ENCODE measurements at regions not wholly inside any gene's neighbourhood (a gene's known extent, or its start where the extent isn't known, plus 50 kb on each side); places are given as distances from the start of the nearest gene placed in this dataset.
A peak's percentile ranks its signal among the peaks of the same experiment; 100 is the strongest.

DNA sequence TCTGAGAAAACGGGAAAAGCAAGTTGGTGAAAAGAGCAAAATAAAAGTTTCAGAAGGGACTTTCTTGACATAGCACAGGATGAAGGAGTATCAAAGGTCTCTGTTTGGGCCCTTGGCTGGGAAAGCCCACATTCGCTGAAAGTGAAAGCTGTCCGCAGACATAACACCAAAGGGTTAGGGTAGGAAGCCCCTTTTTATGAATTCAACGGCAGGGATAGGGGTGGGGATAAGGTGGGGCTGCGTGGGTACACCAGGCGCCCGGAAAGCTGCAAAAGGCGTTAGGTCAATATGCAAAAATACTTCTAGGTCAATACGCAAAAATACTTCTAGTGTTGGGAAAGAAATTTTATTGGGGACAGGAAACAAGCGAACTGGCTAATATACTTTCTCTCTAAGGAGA is 135.1 kb downstream of the OR2B2 start:
- TF ChIP-seq, protein P1, sequence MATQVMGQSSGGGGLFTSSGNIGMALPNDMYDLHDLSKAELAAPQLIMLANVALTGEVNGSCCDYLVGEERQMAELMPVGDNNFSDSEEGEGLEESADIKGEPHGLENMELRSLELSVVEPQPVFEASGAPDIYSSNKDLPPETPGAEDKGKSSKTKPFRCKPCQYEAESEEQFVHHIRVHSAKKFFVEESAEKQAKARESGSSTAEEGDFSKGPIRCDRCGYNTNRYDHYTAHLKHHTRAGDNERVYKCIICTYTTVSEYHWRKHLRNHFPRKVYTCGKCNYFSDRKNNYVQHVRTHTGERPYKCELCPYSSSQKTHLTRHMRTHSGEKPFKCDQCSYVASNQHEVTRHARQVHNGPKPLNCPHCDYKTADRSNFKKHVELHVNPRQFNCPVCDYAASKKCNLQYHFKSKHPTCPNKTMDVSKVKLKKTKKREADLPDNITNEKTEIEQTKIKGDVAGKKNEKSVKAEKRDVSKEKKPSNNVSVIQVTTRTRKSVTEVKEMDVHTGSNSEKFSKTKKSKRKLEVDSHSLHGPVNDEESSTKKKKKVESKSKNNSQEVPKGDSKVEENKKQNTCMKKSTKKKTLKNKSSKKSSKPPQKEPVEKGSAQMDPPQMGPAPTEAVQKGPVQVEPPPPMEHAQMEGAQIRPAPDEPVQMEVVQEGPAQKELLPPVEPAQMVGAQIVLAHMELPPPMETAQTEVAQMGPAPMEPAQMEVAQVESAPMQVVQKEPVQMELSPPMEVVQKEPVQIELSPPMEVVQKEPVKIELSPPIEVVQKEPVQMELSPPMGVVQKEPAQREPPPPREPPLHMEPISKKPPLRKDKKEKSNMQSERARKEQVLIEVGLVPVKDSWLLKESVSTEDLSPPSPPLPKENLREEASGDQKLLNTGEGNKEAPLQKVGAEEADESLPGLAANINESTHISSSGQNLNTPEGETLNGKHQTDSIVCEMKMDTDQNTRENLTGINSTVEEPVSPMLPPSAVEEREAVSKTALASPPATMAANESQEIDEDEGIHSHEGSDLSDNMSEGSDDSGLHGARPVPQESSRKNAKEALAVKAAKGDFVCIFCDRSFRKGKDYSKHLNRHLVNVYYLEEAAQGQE (IDR thresholded peaks at IDR 0.05; ENCODE audit: insufficient read depth in 1 of 2, low read depth in 2 of 2, low read length in 2 of 2) = no peak
- no peak for TF ChIP-seq TAF1 (IDR thresholded peaks at IDR 0.05; ENCODE audit: borderline replicate concordance, insufficient read depth, low read length)
- no peak for TF ChIP-seq SIN3A (IDR thresholded peaks at IDR 0.05; ENCODE audit: borderline replicate concordance, insufficient read depth, low read length)
- no peak for TF ChIP-seq FOXP2 (optimal IDR thresholded peaks at IDR 0.05; ENCODE audit: borderline replicate concordance, extremely low read depth, extremely low read length, insufficient read depth)
- no peak for TF ChIP-seq POLR2AphosphoS5 (IDR thresholded peaks at IDR 0.05; ENCODE audit: low read depth, low read length)

DNA sequence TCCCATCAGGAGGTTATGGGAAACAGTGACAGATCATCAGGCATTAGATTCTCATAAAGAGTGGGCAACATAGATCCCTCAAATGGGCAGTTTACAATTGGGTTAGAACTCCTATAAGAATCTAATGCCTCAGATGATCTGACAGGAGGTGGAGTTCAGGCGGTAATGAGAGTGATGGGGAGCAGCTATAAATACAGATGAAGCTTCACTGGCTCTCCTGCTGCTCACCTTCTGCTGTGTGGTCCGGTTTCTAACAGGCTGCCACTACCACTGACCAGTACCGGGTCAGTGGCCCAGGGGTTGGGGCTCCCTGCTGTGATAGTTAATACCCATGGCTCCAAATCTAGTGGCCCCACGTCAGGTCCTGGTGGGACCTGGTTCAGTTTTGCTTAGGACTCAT is 135.7 kb downstream of the OR2B2 start:
- TF ChIP-seq TAF1 (IDR thresholded peaks at IDR 0.05; ENCODE audit: borderline replicate concordance, insufficient read depth, low read length) (no peak), SIN3A (IDR thresholded peaks at IDR 0.05; ENCODE audit: borderline replicate concordance, insufficient read depth, low read length) (no peak), POLR2AphosphoS5 (IDR thresholded peaks at IDR 0.05; ENCODE audit: low read depth, low read length) (no peak)

DNA sequence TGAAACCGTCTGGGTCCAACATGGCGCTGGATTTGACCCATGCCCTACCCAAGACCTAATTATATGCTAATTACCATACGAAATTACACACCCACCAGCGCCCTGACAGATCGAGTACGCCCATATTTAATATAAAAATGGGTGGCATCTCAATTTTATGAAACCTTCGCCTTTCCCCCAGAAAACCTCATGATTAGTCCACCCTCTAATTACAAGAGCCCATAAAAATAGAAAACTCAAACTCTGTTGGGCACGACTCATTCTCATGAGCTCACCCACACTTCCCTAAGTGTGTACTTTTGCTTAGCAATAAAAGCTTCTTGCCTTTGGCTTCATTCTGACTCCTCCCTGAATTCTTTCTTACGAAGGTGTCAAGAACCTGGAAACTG is 136.4 kb downstream of the OR2B2 start:
- TF ChIP-seq TAF1 (IDR thresholded peaks at IDR 0.05; ENCODE audit: borderline replicate concordance, insufficient read depth, low read length) (no peak), FOXP2 (optimal IDR thresholded peaks at IDR 0.05; ENCODE audit: borderline replicate concordance, extremely low read depth, extremely low read length, insufficient read depth) (no peak), POLR2AphosphoS5 (IDR thresholded peaks at IDR 0.05; ENCODE audit: low read depth, low read length) (no peak), SIN3A (IDR thresholded peaks at IDR 0.05; ENCODE audit: borderline replicate concordance, insufficient read depth, low read length) (no peak)
- TF ChIP-seq, protein P1 (IDR thresholded peaks at IDR 0.05; ENCODE audit: insufficient read depth in 1 of 2, low read depth in 2 of 2, low read length in 2 of 2) = no peak

DNA sequence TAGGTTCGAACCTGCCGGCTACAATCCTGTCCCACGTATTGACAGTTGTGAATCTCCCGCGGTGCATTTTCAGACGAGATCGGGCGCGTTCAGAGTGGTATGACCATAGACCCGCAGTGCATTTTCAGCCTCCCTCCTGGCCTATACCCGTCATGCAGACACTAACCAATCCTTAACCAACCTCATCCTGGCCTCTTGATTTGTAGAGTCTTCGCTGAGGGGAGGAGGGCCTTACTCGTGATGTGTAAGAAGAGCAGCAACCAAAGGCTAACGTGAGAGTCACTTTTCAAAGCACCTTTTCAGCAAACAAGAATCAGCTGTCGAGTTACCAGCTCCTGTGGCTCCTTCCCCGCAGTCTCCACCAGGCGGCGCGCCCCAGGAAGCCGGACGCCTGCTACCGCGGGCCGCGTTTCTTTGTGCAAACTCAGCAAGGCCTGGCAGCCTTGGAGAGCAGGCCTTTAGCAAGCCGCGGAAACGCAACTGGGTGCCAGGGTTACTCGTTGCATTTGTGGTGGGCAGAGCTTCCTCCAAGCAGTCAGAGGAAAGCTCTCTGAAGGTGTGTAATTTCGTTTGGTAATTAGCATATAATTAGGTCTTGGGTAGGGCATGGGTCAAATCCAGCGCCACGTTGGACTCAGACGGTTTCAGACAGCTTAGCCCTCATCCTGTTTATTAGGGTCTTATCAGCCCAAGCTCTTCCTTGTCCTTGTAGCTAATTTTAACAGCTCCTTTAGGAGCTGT is 139.8 kb downstream of the OR2B2 start:
- peak; percentile 32 for TF ChIP-seq FOXP2 (optimal IDR thresholded peaks at IDR 0.05; ENCODE audit: borderline replicate concordance, extremely low read depth, extremely low read length, insufficient read depth)
- TF ChIP-seq, protein P1 (IDR thresholded peaks at IDR 0.05; ENCODE audit: insufficient read depth in 1 of 2, low read depth in 2 of 2, low read length in 2 of 2) = no peak

DNA sequence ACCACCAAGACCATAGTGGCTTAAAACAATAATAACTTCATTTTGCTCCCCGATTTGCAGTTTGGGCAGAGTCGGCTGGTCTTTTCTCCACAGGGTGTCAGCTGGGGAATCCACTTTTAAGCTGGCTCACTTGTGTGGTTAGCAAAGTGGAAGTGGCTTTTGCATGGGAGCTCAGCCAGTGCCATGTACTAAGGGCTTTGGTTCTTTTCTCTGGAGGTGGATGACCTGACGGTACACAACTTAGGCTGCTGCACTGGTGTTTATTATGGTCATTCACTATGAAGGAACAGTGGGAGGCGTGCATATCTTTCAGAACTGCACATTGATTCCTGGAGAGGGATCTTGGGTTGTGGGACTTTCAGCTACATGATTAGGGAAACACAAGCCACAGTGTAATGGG is 141.0 kb downstream of the OR2B2 start:
- TF ChIP-seq SIN3A (IDR thresholded peaks at IDR 0.05; ENCODE audit: borderline replicate concordance, insufficient read depth, low read length) (no peak), FOXP2 (optimal IDR thresholded peaks at IDR 0.05; ENCODE audit: borderline replicate concordance, extremely low read depth, extremely low read length, insufficient read depth) (no peak), TAF1 (IDR thresholded peaks at IDR 0.05; ENCODE audit: borderline replicate concordance, insufficient read depth, low read length) (no peak), POLR2AphosphoS5 (IDR thresholded peaks at IDR 0.05; ENCODE audit: low read depth, low read length) (no peak)
- TF ChIP-seq, protein P1 (IDR thresholded peaks at IDR 0.05; ENCODE audit: insufficient read depth in 1 of 2, low read depth in 2 of 2, low read length in 2 of 2) = no peak
